LNCaP clone FGC (cell line): ENCODE measurements at regions not wholly inside any gene's neighbourhood (a gene's known extent, or its start where the extent isn't known, plus 50 kb on each side); places are given as distances from the start of the nearest gene placed in this dataset.

ENCODE experiments used
- DNase-seq: peaks from one replicate; pipeline ENCODE4 v3.0.0-alpha.2; 2011; ENCODE audit warnings: low read depth
- H3K4me3 ChIP-seq: 2 replicates; pipeline ENCODE4 v1.5.1; 2011; ENCODE audit warnings: mild to moderate bottlenecking, low read depth, low read length, control low read depth
- TF ChIP-seq, protein P1 (sequence below): IDR thresholded peaks from 2 replicates; pipeline ENCODE4 v1.5.1; 2012; ENCODE audit warnings: mild to moderate bottlenecking; ENCODE audit not compliant: control insufficient read depth, insufficient read depth; ENCODE audit errors: extremely low read depth

GRCh38 chr5:124229352-124229751, 517.1 kb downstream of the ZNF608 start:
- TF ChIP-seq, protein P1, sequence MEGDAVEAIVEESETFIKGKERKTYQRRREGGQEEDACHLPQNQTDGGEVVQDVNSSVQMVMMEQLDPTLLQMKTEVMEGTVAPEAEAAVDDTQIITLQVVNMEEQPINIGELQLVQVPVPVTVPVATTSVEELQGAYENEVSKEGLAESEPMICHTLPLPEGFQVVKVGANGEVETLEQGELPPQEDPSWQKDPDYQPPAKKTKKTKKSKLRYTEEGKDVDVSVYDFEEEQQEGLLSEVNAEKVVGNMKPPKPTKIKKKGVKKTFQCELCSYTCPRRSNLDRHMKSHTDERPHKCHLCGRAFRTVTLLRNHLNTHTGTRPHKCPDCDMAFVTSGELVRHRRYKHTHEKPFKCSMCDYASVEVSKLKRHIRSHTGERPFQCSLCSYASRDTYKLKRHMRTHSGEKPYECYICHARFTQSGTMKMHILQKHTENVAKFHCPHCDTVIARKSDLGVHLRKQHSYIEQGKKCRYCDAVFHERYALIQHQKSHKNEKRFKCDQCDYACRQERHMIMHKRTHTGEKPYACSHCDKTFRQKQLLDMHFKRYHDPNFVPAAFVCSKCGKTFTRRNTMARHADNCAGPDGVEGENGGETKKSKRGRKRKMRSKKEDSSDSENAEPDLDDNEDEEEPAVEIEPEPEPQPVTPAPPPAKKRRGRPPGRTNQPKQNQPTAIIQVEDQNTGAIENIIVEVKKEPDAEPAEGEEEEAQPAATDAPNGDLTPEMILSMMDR = no peak

DNA sequence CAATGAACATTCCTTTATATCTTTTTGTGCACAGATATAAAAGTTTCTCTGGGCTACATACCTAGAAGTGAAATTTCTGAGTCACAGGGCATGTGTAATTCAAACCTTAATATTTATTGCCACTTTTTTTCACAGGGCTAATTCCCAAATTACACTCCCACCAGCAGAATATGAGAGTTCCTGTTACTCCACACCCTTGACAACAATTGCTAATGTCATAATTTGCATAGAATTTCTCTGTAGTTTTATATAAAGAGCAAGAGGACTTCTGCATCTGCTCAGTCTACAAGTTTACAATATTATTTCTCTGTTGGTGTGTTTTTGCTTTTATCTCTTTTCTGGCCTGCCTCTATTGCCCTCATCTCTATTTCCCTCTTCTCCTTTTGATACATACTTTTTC, 518.5 kb downstream of the ZNF608 start:
- no peak for DNase-seq
- H3K4me3 ChIP-seq = no peak overlapping the region
- TF ChIP-seq, protein P1 = no peak

More at GRCh38 chr5:124229352-124229751, 517.1 kb downstream of the ZNF608 start:
- H3K4me3 ChIP-seq = no peak overlapping the region
- no peak for DNase-seq

- H3K4me3 ChIP-seq = no peak overlapping the region
- TF ChIP-seq, protein P1 = no peak
- no peak for DNase-seq
Measured at GRCh38 chr5:124220418-124220817, 526.0 kb downstream of the ZNF608 start.

GRCh38 chr5:124212934-124213333, 533.5 kb downstream of the ZNF608 start:
- no peak for DNase-seq
- TF ChIP-seq, protein P1 = no peak

DNA sequence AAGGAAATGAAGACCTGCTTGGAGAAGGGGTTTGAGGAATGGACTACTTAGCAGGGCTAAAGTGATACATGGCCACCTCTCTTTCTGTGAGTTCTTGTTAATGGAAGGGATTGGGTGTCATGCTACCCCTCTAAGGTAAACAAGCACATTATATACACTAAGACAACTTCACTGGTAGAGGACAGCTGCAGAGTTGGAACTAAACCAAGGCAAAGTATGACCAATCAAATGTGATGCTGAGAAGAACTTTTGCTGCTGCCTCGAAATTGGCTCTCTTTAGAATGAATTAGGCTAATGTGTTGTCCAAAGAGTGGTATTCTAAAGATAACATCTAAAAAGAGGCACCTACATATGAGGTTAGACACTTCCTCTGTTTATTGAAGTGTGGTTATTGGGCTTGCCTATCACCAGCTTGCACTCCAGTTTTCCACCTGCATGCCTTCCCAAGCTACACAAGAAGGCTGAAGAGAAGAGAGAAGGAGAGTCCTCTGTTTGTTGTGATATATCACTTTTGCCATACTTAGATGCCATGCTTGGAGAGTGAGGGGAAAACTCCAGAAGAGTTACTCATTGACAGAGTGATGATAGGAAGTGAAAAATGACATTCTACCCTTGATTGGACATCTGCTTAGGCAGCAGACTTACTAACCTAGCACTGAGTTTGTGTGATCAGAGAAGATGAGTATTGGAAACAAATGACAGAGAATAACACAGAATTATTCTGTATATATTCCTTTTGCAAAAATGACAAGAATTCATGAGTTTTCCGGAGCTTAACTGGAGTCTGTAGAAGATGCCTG, 536.1 kb downstream of the ZNF608 start:
- no peak for DNase-seq
- H3K4me3 ChIP-seq = no peak overlapping the region
- TF ChIP-seq, protein P1 = no peak

More at GRCh38 chr5:124212934-124213333, 533.5 kb downstream of the ZNF608 start:
- H3K4me3 ChIP-seq = no peak overlapping the region

GRCh38 chr5:124207118-124207517, 539.3 kb downstream of the ZNF608 start:
- H3K4me3 ChIP-seq = no peak overlapping the region
- TF ChIP-seq, protein P1 = no peak
- peak; percentile 52 for DNase-seq

GRCh38 chr5:124206540-124206939, 539.9 kb downstream of the ZNF608 start:
- no peak for DNase-seq
- TF ChIP-seq, protein P1 = no peak
- H3K4me3 ChIP-seq = no peak overlapping the region
